HG03442 (cell line): ENCODE measurements at regions not wholly inside any gene's neighbourhood (a gene's known extent, or its start where the extent isn't known, plus 50 kb on each side); places are given as distances from the start of the nearest gene placed in this dataset.

Source experiments
- ATAC-seq: cut with Tn5 transposase; IDR thresholded peaks from one replicate; pipeline ENCODE4 v1.9.1; 2021; ENCODE audit warnings: mild to moderate bottlenecking, moderate library complexity; ENCODE audit not compliant: unreplicated experiment

- no peak for ATAC-seq
Measured at GRCh38 chr7:145293754-145294153, 457.9 kb upstream of the TPK1 start.

DNA sequence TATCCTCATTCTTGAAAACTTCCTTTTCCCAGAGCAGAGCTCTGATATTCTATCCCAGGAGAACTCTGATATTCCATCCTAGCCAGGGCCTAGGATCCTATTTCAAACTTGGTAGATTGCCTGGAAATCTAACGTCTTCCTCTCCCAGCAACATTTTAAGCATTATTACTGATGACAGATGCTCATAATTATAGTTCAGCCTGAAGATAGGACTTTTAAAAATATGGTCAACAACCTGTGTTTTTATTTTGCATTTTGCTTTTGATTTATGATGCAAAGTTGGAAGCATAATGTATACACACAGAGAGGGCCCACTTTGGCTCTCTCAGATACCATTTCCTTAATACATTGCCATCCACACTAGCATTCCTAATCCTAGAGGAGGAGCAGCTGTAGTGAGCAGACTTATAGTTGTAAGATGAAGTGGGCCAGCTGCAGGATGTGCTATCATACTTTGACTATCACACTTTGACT is 457.4 kb upstream of the TPK1 start:
- ATAC-seq: no peak

DNA sequence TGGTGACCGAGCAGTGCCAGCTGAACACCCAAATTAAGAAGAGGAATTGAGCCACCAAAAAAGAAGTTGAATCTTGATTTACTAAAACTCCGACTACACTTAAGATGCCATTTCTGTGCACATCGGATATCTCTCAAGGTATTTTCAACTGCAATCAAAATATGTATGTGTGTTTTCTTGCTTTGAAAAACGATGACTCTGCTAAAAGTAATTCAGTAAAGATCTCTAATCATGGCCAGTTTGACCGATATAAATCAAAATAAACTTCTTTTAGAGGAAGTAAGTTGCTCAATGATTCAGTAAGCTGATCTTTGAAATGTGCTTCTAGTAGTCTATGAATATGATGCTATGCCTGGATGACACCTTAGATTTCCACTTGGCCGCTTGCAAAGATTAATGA is 453.5 kb upstream of the TPK1 start:
- ATAC-seq: no peak

- no peak for ATAC-seq
Measured at GRCh38 chr7:145276118-145276517, 440.3 kb upstream of the TPK1 start.

GRCh38 chr7:145269418-145270161 is 433.7 kb upstream of the TPK1 start:
- no peak for ATAC-seq

GRCh38 chr7:145265180-145265579 is 429.3 kb upstream of the TPK1 start:
- no peak for ATAC-seq

- no peak for ATAC-seq
Measured at GRCh38 chr7:145263886-145264285, 428.0 kb upstream of the TPK1 start.

DNA sequence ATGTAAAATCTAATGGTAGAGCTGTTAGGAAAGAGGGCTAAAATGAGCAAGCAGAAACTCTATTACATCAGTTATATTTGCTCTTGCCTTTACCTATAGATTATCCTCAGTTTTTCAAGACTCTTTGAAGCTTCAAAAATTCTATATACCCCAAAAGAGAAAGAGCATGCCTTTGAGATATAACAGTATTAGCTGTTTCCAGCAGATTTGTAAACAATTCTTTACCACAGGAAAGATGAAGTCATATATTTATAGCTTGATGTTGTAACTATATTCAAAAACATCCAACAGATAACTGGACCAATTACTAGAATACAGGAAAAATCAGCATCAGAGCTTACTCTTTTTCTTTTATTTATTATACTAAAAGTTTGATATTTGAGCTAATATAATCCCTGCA is 416.2 kb upstream of the TPK1 start:
- ATAC-seq: no peak

- ATAC-seq: no peak
Measured at GRCh38 chr7:145224775-145225174, 388.9 kb upstream of the TPK1 start.

DNA sequence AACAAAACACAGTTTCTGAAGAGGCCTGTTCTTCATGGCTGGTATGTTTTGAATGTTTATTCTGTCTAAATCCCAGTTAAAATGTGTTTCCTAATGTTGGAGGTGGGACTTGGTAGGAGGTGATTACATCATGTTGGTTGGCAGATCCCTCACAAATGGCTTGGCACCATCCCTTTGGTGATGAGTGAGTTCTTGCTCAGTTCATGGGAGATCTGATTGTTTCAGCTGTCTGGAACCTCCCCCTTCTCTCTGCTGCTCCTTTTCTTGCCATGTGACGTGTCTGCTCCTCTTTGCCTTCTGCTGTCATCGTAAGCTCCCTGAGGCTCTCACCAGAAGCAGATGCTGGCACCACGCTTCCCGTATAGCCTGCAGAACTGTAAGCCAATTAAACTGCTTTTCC is 383.6 kb upstream of the TPK1 start:
- no peak for ATAC-seq

GRCh38 chr7:145216866-145217265 is 381.0 kb upstream of the TPK1 start:
- no peak for ATAC-seq

- ATAC-seq: no peak
Measured at GRCh38 chr7:145212050-145212449, 376.2 kb upstream of the TPK1 start.

- no peak for ATAC-seq
Measured at GRCh38 chr7:145211211-145211610, 375.4 kb upstream of the TPK1 start.

DNA sequence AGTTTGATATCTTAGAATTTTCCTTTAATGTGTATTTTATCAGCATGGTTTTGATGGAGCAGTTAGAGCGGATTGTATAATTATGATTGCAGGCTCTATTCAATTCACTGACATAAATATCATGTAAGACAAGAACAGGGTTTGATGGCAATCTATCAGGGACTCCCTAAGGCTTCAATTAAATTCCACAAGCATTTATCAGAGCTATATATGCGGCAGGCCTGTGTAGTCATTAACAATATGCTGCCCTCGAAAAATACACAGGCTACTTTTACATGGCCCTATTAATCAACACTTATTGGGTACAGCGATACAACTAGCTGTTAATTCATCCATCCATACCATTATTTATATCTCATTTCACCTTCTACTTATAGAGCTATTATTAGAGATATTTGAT is 358.1 kb upstream of the TPK1 start:
- no peak for ATAC-seq

GRCh38 chr7:145184956-145185355 is 349.1 kb upstream of the TPK1 start:
- no peak for ATAC-seq

DNA sequence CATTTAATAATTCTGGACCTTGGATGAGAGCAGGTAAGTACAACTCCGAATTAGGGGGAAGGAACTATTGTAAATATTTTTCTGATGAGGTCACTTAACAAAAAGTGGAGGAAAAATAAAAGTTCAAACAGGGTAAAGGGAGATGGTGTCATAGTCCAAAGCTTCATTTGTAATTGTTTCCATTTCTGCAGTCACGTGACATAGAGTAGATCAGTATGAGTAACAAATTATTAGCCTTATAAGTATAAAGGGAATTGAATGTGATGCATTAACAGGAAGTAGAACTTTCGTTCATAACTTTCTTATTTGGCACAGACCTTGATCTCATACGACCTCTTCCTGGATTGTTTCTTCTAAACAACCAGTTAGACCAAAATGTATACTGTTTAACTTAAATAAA is 347.2 kb upstream of the TPK1 start:
- ATAC-seq: no peak

DNA sequence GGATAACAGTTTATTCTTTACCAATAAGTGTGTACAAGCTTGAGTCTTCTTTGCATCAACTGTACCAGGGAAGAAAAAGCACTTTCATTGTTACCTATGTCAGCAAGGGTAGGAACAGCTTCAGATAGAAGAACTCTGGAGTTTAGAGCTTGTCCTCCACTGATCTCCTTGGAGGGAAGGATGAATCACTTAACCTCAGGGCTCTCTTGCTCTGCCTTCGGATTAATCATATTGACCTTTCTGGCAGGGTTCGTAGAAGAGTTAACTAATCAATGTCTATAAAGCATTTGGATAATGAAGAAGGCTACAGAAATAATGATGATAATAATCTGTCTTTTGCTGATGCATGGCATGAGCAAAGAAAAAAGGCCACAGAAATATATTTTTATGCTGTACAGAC is 339.5 kb upstream of the TPK1 start:
- no peak for ATAC-seq

- no peak for ATAC-seq
Measured at GRCh38 chr7:145169908-145170307, 334.1 kb upstream of the TPK1 start.

DNA sequence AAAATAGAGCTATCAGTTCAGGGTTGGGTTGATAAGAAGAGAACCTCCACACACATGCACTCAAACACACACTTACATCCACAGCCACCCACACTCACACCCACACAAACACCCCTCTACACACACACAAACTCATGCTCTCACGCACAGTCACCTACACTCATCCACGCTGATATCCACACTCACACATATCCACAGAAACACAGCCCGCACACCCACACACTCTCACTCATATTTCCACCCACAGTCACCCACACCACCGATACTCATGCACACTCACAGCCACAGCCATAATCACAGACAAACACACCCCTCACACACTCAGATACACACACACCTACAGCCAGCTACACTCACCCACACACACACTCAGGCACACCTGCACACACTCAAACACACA is 333.0 kb upstream of the TPK1 start:
- ATAC-seq: no peak

DNA sequence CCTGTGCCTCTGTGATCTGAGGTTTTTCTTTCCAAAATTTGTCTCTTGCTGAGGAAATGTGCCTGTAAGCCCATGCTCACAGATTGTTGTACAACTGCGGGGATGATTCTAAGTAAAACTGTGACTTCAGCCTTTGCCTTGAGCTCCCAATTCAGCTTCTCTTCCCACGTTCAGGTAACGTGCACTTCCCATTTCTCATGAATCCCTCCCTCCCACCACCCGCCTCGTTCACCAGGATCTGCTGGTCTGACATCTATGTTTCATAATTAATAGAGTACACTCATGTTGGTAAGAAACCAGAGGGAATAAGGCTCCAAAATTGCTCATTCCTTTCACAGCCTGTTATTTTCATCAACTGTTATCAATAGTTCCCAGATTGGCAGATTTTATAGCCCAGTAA is 332.6 kb upstream of the TPK1 start:
- no peak for ATAC-seq

DNA sequence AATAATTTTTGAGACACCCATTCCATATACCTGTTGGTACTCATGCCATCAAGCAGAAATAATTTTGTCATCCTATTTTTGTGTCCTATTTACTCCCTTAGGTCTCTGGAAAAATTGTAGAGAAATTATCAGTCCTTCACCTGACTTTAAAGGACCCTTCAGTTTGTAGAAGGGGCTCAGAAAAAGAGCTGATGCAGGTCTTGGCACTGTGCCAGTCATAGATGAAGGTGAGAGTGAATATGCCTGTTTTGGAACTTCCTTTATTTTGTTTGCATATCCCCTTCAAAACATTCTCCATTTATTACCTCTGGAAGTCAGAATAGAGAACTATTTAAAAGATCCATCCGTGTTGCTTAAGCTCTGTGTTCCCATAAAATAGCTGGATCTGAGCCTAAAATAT is 321.0 kb upstream of the TPK1 start:
- no peak for ATAC-seq

- ATAC-seq: no peak
Measured at GRCh38 chr7:145152589-145152988, 316.7 kb upstream of the TPK1 start.

DNA sequence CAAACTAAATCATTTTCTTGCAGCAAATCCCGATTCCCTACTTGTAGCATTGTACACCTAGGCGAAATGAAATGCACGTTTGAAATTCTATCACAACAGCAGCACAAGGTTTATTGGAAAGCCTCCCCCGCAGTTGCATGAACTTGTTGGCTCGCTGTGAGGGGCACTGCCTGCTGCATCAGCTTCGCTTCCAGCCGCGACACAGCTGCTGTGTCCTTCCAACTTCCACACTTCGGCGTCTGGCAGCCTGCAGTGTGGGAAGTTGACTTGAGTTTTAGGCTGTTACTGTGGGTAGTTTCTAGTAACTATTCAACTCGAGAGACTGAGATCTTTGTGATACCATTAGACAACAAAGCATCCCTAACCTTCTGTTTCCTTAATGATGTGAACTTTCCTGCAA is 315.8 kb upstream of the TPK1 start:
- no peak for ATAC-seq
